Posterior vena cava (tissue), 2 donors: ENCODE measurements at regions not wholly inside any gene's neighbourhood (a gene's known extent, or its start where the extent isn't known, plus 50 kb on each side); places are given as distances from the start of the nearest gene placed in this dataset.

Source experiments
- DNase-seq: peaks from one replicate; pipeline ENCODE4 v3.0.0-alpha.2; 2020; ENCODE audit warnings: low spot score
- intact Hi-C, 2 donors: fragments of 100-400 bp; cut with DNase I; formaldehyde crosslinking; loops; one replicate each; pipeline versions ENCODE4 v1.14.1 to v1.14.2; 2022 to 2023
- donor health status: DM: yes; HTN: yes; CAD: no.
- donor health status: DM: yes; HTN: yes; CAD: no.

GRCh38 chr6:155611742-155612141 is 156.1 kb upstream of the NOX3 start:
- intact Hi-C loops: no loop called here
- no peak for DNase-seq

- DNase-seq: no peak
- intact Hi-C loops: no loop called here
Observed at GRCh38 chr6:155604991-155605390, 149.4 kb upstream of the NOX3 start.

DNA sequence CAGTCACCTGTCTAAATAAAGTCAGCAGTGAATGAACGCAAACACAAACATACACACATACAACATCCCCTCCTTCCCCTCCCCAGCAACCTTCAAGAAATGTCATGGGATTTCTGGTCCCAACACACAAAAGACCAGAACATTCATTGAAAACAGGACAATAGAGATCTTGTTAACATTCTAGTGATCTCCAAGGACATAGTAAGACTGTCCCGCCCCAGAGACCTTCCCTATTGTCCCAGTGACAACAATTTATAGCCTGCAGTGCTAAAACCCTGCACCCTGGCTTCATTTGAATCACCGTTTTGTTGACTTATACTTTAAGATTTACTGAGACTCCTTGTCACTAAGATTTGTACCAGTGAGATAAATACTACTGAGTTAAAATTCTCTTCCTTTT is 143.9 kb upstream of the NOX3 start:
- intact Hi-C loops: no loop called here
- no peak for DNase-seq

GRCh38 chr6:155599160-155599559 is 143.5 kb upstream of the NOX3 start:
- intact Hi-C loops: no loop called here
- no peak for DNase-seq

- no peak for DNase-seq
- intact Hi-C loops: no loop called here
Observed at GRCh38 chr6:155595284-155595683, 139.6 kb upstream of the NOX3 start.

- DNase-seq: no peak
- intact Hi-C loops: no loop called here
Observed at GRCh38 chr6:155591741-155592140, 136.1 kb upstream of the NOX3 start.

DNA sequence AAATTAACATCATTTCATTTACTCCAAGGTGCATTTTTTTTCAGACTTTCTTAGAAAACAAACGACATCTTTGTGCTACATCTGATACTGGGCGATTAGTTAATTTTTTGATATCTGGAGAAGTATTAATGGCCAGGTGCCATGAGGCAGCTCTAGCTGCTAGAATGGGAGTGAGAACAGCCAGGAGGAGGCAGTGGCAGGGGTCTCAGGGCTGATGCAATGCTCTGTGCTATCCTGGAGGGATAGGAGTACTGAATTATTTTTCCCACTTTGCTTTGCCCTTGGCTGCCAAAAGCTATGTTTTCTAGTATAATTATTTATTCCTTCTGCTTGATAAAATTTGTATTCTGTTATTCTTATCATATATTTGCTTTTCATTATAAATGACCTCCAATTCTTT is 133.6 kb upstream of the NOX3 start:
- no peak for DNase-seq
- intact Hi-C loops: no loop called here

- DNase-seq: no peak
Observed at GRCh38 chr6:155587817-155588216, 132.2 kb upstream of the NOX3 start.

GRCh38 chr6:155586090-155586489 is 130.5 kb upstream of the NOX3 start:
- no peak for DNase-seq
- intact Hi-C loops: no loop called here

More at GRCh38 chr6:155587817-155588216, 132.2 kb upstream of the NOX3 start:
- intact Hi-C loops: no loop called here

- DNase-seq: no peak
- intact Hi-C loops: no loop called here
Observed at GRCh38 chr6:155584006-155584405, 128.4 kb upstream of the NOX3 start.

GRCh38 chr6:155582016-155582991 is 126.7 kb upstream of the NOX3 start:
- DNase-seq: no peak
- intact Hi-C loops: no loop called here

DNA sequence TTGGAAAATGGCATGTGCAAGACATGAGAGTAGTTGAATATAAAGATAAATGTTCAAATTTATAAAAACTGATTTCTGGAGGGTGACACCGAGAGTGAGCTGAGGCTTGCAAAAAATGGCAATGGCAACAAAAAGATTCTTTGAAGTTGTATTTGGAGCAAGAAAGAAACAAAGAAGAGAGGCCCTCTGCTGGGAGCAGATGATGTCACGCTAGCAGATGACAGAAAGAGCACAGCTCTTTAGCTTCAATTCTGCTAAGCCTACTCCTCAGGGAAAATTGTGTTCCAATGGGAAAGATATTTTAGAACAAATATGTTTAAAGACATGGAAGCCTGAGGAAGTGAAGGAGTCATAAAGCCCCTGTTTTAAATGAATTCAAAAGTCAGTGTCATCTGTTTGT is 125.3 kb upstream of the NOX3 start:
- intact Hi-C loops: no loop called here
- no peak for DNase-seq

DNA sequence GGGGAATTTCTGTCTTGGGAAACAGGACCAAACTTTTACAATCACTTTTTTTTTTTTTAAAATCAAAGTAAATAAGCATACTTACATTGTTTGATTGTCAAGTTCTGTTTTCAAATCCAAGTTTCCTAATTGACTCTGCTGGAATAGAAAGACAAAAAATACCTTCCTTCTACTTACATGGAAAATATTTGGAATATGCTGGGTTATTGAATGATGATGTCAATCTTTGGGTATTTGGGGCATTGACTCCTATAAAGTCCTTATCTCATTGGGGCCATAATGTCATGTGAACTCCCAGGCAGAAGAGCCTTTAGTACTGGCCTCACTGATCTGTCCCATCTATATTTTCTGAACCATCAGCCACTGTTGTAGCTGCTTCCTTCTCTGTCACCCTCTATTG is 122.6 kb upstream of the NOX3 start:
- DNase-seq: no peak
- intact Hi-C loops: no loop called here

- intact Hi-C loops: no loop called here
Observed at GRCh38 chr6:155561966-155562364, 106.3 kb upstream of the NOX3 start.

GRCh38 chr6:155561257-155561965 is 105.8 kb upstream of the NOX3 start:
- DNase-seq: no peak
- intact Hi-C loops: no loop called here

More at GRCh38 chr6:155561966-155562364, 106.3 kb upstream of the NOX3 start:
- DNase-seq: no peak

DNA sequence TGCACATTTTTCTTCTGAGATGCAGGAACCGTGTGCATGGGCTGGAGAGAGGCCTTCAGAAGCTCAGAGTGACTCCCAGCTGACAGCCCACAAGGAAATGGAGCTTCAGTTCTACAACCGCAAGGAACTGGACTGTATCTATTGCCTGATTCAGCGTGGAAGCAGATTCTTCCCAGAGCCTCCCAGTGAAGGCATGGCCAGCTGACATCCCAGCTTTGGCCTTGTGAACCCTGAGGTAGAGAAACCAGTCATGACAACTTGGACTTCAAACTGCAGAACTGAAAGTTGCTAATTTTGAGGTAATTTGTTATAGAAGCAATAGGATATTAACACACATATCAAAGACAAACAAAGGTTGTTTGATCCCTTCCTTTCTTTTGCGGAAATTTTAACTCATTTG is 94.3 kb upstream of the NOX3 start:
- intact Hi-C loops: no loop called here
- no peak for DNase-seq

GRCh38 chr6:155549028-155549798 is 93.6 kb upstream of the NOX3 start:
- intact Hi-C loops: no loop called here
- DNase-seq: no peak

GRCh38 chr6:155548576-155548975 is 92.9 kb upstream of the NOX3 start:
- DNase-seq: no peak
- intact Hi-C loops: no loop called here

DNA sequence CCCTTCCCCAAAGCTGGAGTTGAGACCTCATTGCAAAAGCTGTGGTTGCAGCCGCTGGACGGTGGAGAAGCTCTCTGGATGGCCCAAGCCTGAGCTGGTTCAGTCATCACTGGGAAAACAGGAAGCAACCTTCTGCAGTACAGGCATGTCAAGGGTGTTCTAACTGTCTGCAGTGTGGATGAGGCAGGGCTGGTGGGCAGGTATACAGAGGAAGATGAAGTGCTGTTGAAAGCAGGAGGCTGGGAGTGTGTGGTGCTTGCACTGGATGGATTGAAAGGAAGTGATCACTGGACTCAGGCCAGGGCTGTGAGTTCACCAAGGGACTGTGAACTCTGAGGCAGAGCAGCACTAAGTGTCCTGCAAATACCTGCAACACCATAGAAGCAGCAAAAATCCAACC is 89.0 kb upstream of the NOX3 start:
- intact Hi-C loops: no loop called here
- DNase-seq: no peak
